ENCODE measurements at regions not wholly inside any gene's neighbourhood (a gene's known extent, or its start where the extent isn't known, plus 50 kb on each side); places are given as distances from the start of the nearest gene placed in this dataset.

GRCh38 chr6:114718716-114719270, 376.0 kb upstream of the HS3ST5 start:
- Histone ChIP-seq H3K23me2 (ENCODE audit: low read depth, low read length) (no peaks in the 10 kb centered on the region; the same call in 1 of the 2 replicates), H3K4me1 (replicated peaks in 1 of 4; ENCODE audit: control insufficient read depth in 3 of 4, insufficient read depth in 4 of 4, low read length in 3 of 4) (no peaks in the 10 kb centered on the region), H4K8ac (ENCODE audit: extremely low read depth, insufficient read depth, low read length) (no peak overlapping the region), H4K91ac (replicated peaks; ENCODE audit: insufficient read length, low read length) (no peak overlapping the region), H2BK12ac (ENCODE audit: low read depth, low read length) (no peak overlapping the region), H2BK120ac (replicated peaks; ENCODE audit: low read depth, low read length) (no peak overlapping the region), H2AK5ac (ENCODE audit: low read depth, low read length) (no peak overlapping the region), H4K20me1 (replicated peaks in 1 of 2; ENCODE audit: control insufficient read depth in 1 of 2, insufficient read depth in 2 of 2, low read length in 2 of 2) (no peaks in the 10 kb centered on the region), H3K79me2 (ENCODE audit: control insufficient read depth in 1 of 2, insufficient read depth in 2 of 2, low read length in 2 of 2) (no peaks in the 10 kb centered on the region), H3K23ac (ENCODE audit: insufficient read length) (no peak overlapping the region), H3K9ac (replicated peaks in 1 of 4; ENCODE audit: extremely low read depth in 1 of 4, low read depth in 3 of 4, low read length in 3 of 4) (no peak overlapping the region), H3K14ac (ENCODE audit: insufficient read length) (no peak overlapping the region), H2BK5ac (ENCODE audit: low read depth, low read length) (no peak overlapping the region), H3K9me3 (ENCODE audit: insufficient read depth in 2 of 2, low read depth in 1 of 2, low read length in 1 of 2) (no peaks in the 10 kb centered on the region), H3K79me1 (ENCODE audit: low read depth, low read length) (no peaks in the 10 kb centered on the region), H3K36me3 (ENCODE audit: control insufficient read depth in 2 of 4, insufficient read depth in 4 of 4, low read length in 3 of 4) (no peaks in the 10 kb centered on the region), H2AFZ (ENCODE audit: low read length) (no peak overlapping the region; the same call in 1 of the 2 replicates), H3K4ac (replicated peaks; ENCODE audit: insufficient read length, low read depth, low read length) (no peak overlapping the region), H2BK20ac (ENCODE audit: low read length) (no peak overlapping the region), H3K27me3 (replicated peaks in 1 of 4; ENCODE audit: control insufficient read depth in 3 of 4, extremely low read depth in 1 of 4, insufficient read depth in 3 of 4, low read length in 3 of 4) (no peaks in the 10 kb centered on the region), H2BK15ac (ENCODE audit: low read length) (no peak overlapping the region), H3K56ac (replicated peaks; ENCODE audit: insufficient read length, low read depth, low read length) (no peak overlapping the region), H3K4me2 (ENCODE audit: insufficient read depth in 1 of 2, low read depth in 2 of 2, low read length in 2 of 2) (no peak overlapping the region), H3K18ac (ENCODE audit: extremely low read depth, low read length) (no peak overlapping the region; the same call in 1 of the 2 replicates), H4K5ac (ENCODE audit: insufficient read length, low read depth, low read length) (no peak overlapping the region), H3K4me3 (ENCODE audit: extremely low read depth in 1 of 4, insufficient read depth in 2 of 4, low read depth in 3 of 4, low read length in 4 of 4) (no peak overlapping the region), H3K27ac (ENCODE audit: low read depth, low read length) (no peak overlapping the region)
- CTCF ChIA-PET (ENCODE audit: partially characterized antibody), result no interaction called here
- 84% methylated on average over 2 of the region's 2 CpGs; no CpG with 5 or more reads in 1 of the 2 experiments for WGBS, 2 experiments (ENCODE audit: extremely low coverage in 1 of 2, insufficient coverage in 1 of 2, insufficient read length in 1 of 2, insufficient replicate concordance in 2 of 2, low coverage in 1 of 2, low lambda C conversion rate in 2 of 2, missing lambda C conversion rate in 1 of 2)
- no peak for FAIRE-seq
- DNase-seq (ENCODE audit: low read depth in 1 of 2, low spot score in 2 of 2), result no peak
- POLR2A ChIA-PET (ENCODE audit: partially characterized antibody), result no interaction called here
- TF ChIP-seq NANOG (IDR thresholded peaks at IDR 0.05; ENCODE audit: insufficient read depth, low read depth, low read length, poor library complexity, severe bottlenecking) (no peak), JUND (IDR thresholded peaks at IDR 0.05; ENCODE audit: low read length) (no peak), SP4 (IDR thresholded peaks at IDR 0.05; ENCODE audit: low read length) (no peak), EZH2 (IDR thresholded peaks at IDR 0.05; ENCODE audit: low read depth, low read length, severe bottlenecking) (no peak)
